WTC11 (cell line): ENCODE measurements at regions not wholly inside any gene's neighbourhood (a gene's known extent, or its start where the extent isn't known, plus 50 kb on each side); places are given as distances from the start of the nearest gene placed in this dataset.

Experiments
- ATAC-seq: fragments of 200-7000 bp; cut with Tn5 transposase; 2 replicates; pipeline ENCODE4 v1.10.0; 2021; ENCODE audit warnings: mild to moderate bottlenecking, moderate library complexity
- CTCF ChIA-PET: fragments of 300-600 bp; sonication (Branson Sonifier 250); formaldehyde crosslinking; loops from one replicate; lab custom pipeline; 2021; ENCODE audit warnings: antibody characterized with exemption; lab: Charles Lee
- POLR2A ChIA-PET: fragments of 350-600 bp; sonication (Branson Sonifier 250); formaldehyde crosslinking; loops from one replicate; lab custom pipeline; 2021; ENCODE audit warnings: antibody characterized with exemption; lab: Charles Lee
- DNase-seq: peaks from one replicate; pipeline ENCODE4 v3.0.0; 2021; ENCODE audit warnings: low spot score
- H3K27ac Mint-ChIP-seq: 2 replicates; pipeline ENCODE4 v1.8.0; 2021; ENCODE audit warnings: mixed read lengths
- H3K27me3 Mint-ChIP-seq: 2 replicates; pipeline ENCODE4 v1.8.0; 2021; ENCODE audit warnings: low read depth, mild to moderate bottlenecking, moderate library complexity, mixed read lengths
- H3K36me3 Mint-ChIP-seq: 2 replicates; pipeline ENCODE4 v1.8.0; 2021; ENCODE audit warnings: mixed read lengths
- H3K4me1 Mint-ChIP-seq: 2 replicates; pipeline ENCODE4 v1.8.0; 2022; ENCODE audit warnings: mixed read lengths
- H3K4me3 Mint-ChIP-seq: 2 replicates; pipeline ENCODE4 v1.8.0; 2021; ENCODE audit warnings: mild to moderate bottlenecking, moderate library complexity, mixed read lengths
- H3K9me3 Mint-ChIP-seq: 2 replicates; pipeline ENCODE4 v1.8.0; 2021; ENCODE audit warnings: mixed read lengths
- AFF4 ChIP-seq: sonication (generic); formaldehyde crosslinking; IDR thresholded peaks from 2 replicates; pipeline ENCODE4 v1.8.1; 2023; ENCODE audit warnings: mild to moderate bottlenecking, missing genetic modification reagents, borderline replicate concordance
- ATF2 ChIP-seq: sonication (generic); formaldehyde crosslinking; IDR thresholded peaks from 2 replicates; pipeline ENCODE4 v1.8.1; 2022; ENCODE audit warnings: low read depth, missing genetic modification reagents, borderline replicate concordance
- CDX4 ChIP-seq: fragments of 250-450 bp; sonication (Bioruptor Pico); IDR thresholded peaks from 2 replicates; pipeline ENCODE4 v1.9.0; 2021; ENCODE audit warnings: moderate library complexity, mild to moderate bottlenecking, inconsistent platforms, borderline replicate concordance
- CREM ChIP-seq: sonication (generic); formaldehyde crosslinking; IDR thresholded peaks from 2 replicates; pipeline ENCODE4 v1.8.1; 2022; ENCODE audit warnings: mild to moderate bottlenecking, missing genetic modification reagents, moderate library complexity
- EMX1 ChIP-seq: fragments of 250-450 bp; sonication (Bioruptor Pico); IDR thresholded peaks from 2 replicates; pipeline ENCODE4 v1.8.0; 2021; ENCODE audit warnings: mild to moderate bottlenecking
- ESRRA ChIP-seq: sonication (generic); formaldehyde crosslinking; IDR thresholded peaks from 2 replicates; pipeline ENCODE4 v1.8.1; 2022; ENCODE audit warnings: mild to moderate bottlenecking, missing genetic modification reagents, borderline replicate concordance
- FOXJ3 ChIP-seq: sonication (generic); formaldehyde crosslinking; IDR thresholded peaks from 2 replicates; pipeline ENCODE4 v1.9.0; 2021; ENCODE audit warnings: missing genetic modification reagents, mild to moderate bottlenecking, borderline replicate concordance
- FOXK1 ChIP-seq: sonication (generic); formaldehyde crosslinking; IDR thresholded peaks from 2 replicates; pipeline ENCODE4 v1.8.0; 2022; ENCODE audit warnings: mild to moderate bottlenecking, moderate library complexity, missing genetic modification reagents
- FOXP4 ChIP-seq: sonication (generic); formaldehyde crosslinking; IDR thresholded peaks from 2 replicates; pipeline ENCODE4 v1.8.0; 2022; ENCODE audit warnings: mild to moderate bottlenecking, missing genetic modification reagents
- MAX ChIP-seq: sonication (generic); formaldehyde crosslinking; IDR thresholded peaks from 2 replicates; pipeline ENCODE4 v1.8.0; 2022; ENCODE audit warnings: mild to moderate bottlenecking, missing genetic modification reagents
- MLX ChIP-seq: sonication (generic); formaldehyde crosslinking; IDR thresholded peaks from 2 replicates; pipeline ENCODE4 v1.8.1; 2023; ENCODE audit warnings: mild to moderate bottlenecking, missing genetic modification reagents, moderate library complexity
- NFATC4 ChIP-seq: fragments of 250-450 bp; sonication (Bioruptor Pico); IDR thresholded peaks from 2 replicates; pipeline ENCODE4 v1.9.0; 2021; ENCODE audit warnings: mild to moderate bottlenecking
- NFE2L1 ChIP-seq: sonication (generic); formaldehyde crosslinking; IDR thresholded peaks from 2 replicates; pipeline ENCODE4 v1.8.1; 2023; ENCODE audit warnings: missing genetic modification reagents
- NFYB ChIP-seq: sonication (generic); formaldehyde crosslinking; conservative IDR thresholded peaks from 2 replicates; pipeline ENCODE4 v1.8.0; 2022; ENCODE audit warnings: low read depth, missing genetic modification reagents
- NR2C2 ChIP-seq: sonication (generic); formaldehyde crosslinking; IDR thresholded peaks from 2 replicates; pipeline ENCODE4 v1.8.0; 2022; ENCODE audit warnings: mild to moderate bottlenecking, missing genetic modification reagents
- NR3C1 ChIP-seq: sonication (generic); formaldehyde crosslinking; conservative IDR thresholded peaks from 2 replicates; pipeline ENCODE4 v1.8.1; 2023; ENCODE audit warnings: low read depth, mild to moderate bottlenecking, missing genetic modification reagents
- RORB ChIP-seq: fragments of 250-450 bp; sonication (Bioruptor Pico); IDR thresholded peaks from 2 replicates; pipeline ENCODE4 v1.9.0; 2021; ENCODE audit warnings: mild to moderate bottlenecking
- SMAD4 ChIP-seq: sonication (generic); formaldehyde crosslinking; IDR thresholded peaks from 2 replicates; pipeline ENCODE4 v1.8.0; 2022; ENCODE audit warnings: mild to moderate bottlenecking, missing genetic modification reagents
- SOX15 ChIP-seq: fragments of 250-450 bp; sonication (Bioruptor Pico); IDR thresholded peaks from 2 replicates; pipeline ENCODE4 v1.9.0; 2021; ENCODE audit warnings: mild to moderate bottlenecking
- TEAD1 ChIP-seq: sonication (generic); formaldehyde crosslinking; IDR thresholded peaks from 2 replicates; pipeline ENCODE4 v1.8.0; 2022; ENCODE audit warnings: mild to moderate bottlenecking, missing genetic modification reagents
- TP53 ChIP-seq: sonication (generic); formaldehyde crosslinking; IDR thresholded peaks from 2 replicates; pipeline ENCODE4 v1.8.1; 2023; ENCODE audit warnings: mild to moderate bottlenecking, missing genetic modification reagents
- USF1 ChIP-seq: sonication (generic); formaldehyde crosslinking; IDR thresholded peaks from 2 replicates; pipeline ENCODE4 v1.8.0; 2022; ENCODE audit warnings: mild to moderate bottlenecking, missing genetic modification reagents
- ZBTB43 ChIP-seq: sonication (generic); formaldehyde crosslinking; IDR thresholded peaks from 2 replicates; pipeline ENCODE4 v1.8.1; 2023; ENCODE audit warnings: mild to moderate bottlenecking, missing genetic modification reagents
- ZNF219 ChIP-seq: sonication (generic); formaldehyde crosslinking; IDR thresholded peaks from 2 replicates; pipeline ENCODE4 v1.8.0; 2023; ENCODE audit warnings: missing genetic modification reagents, mild to moderate bottlenecking, borderline replicate concordance

GRCh38 chr1:81183553-81183952 is 617.2 kb upstream of the ADGRL2 start:
- DNase-seq: no peak
- Mint-ChIP-seq H3K36me3 (peaks cover 20% of the 10 kb centered on the region), H3K27ac (no peak overlapping the region), H3K9me3 (peaks cover 18% of the 10 kb centered on the region), H3K27me3 (no peaks in the 10 kb centered on the region; the same call in none of the 2 replicates), H3K4me3 (no peak overlapping the region), H3K4me1 (peaks cover 9% of the 10 kb centered on the region)
- ChIA-PET POLR2A (interaction anchor here (0.7 kb wide), 1 partner anchor 29 kb away, joined by 3 read pairs; no protein-coding TSS in a partner anchor), CTCF (no interaction called here)
- ATAC-seq: no peak
- TF ChIP-seq ESRRA (CRISPR knock-in tag): no peak
- no peak for TF ChIP-seq AFF4 (CRISPR knock-in tag)
- no peak for TF ChIP-seq NFYB
- TF ChIP-seq FOXJ3: no peak
- no peak for TF ChIP-seq NFE2L1 (CRISPR knock-in tag)
- TF ChIP-seq TEAD1: no peak
- no peak for TF ChIP-seq CREM (CRISPR knock-in tag)
- TF ChIP-seq FOXK1 (CRISPR knock-in tag): no peak
- TF ChIP-seq MLX (CRISPR knock-in tag): no peak
- no peak for TF ChIP-seq SMAD4 (CRISPR knock-in tag)
- TF ChIP-seq NFATC4 (CRISPR knock-in tag): no peak
- no peak for TF ChIP-seq ZBTB43 (CRISPR knock-in tag)
- TF ChIP-seq NR3C1 (CRISPR knock-in tag): no peak
- no peak for TF ChIP-seq SOX15 (CRISPR knock-in tag)
- no peak for TF ChIP-seq ZNF219 (CRISPR knock-in tag)
- TF ChIP-seq MAX (CRISPR knock-in tag): no peak

GRCh38 chr1:81183051-81183450 is 617.7 kb upstream of the ADGRL2 start:
- POLR2A ChIA-PET: no interaction called here
- H3K4me3 Mint-ChIP-seq: no peak overlapping the region
- no peaks in the 10 kb centered on the region; the same call in none of the 2 replicates for H3K27me3 Mint-ChIP-seq
- peaks cover 22% of the 10 kb centered on the region for H3K36me3 Mint-ChIP-seq
- H3K27ac Mint-ChIP-seq: no peak overlapping the region
- peaks cover 19% of the 10 kb centered on the region for H3K9me3 Mint-ChIP-seq
- no peak for DNase-seq
- no peak for ATAC-seq
- CTCF ChIA-PET: no interaction called here
- peaks cover 9% of the 10 kb centered on the region for H3K4me1 Mint-ChIP-seq
- TF ChIP-seq TP53 (CRISPR knock-in tag): no peak
- no peak for TF ChIP-seq FOXP4
- TF ChIP-seq RORB: no peak
- no peak for TF ChIP-seq EMX1 (CRISPR knock-in tag)
- TF ChIP-seq ZBTB43 (CRISPR knock-in tag): no peak
- no peak for TF ChIP-seq USF1 (CRISPR knock-in tag)
- no peak for TF ChIP-seq NR2C2 (CRISPR knock-in tag)
- no peak for TF ChIP-seq NR3C1 (CRISPR knock-in tag)
- no peak for TF ChIP-seq NFE2L1 (CRISPR knock-in tag)
- no peak for TF ChIP-seq CDX4
- TF ChIP-seq ATF2 (CRISPR knock-in tag): no peak
- TF ChIP-seq FOXK1 (CRISPR knock-in tag): no peak
